Brain microvascular endothelial cell (primary cell): ENCODE measurements at regions not wholly inside any gene's neighbourhood (a gene's known extent, or its start where the extent isn't known, plus 50 kb on each side); places are given as distances from the start of the nearest gene placed in this dataset.

Source experiments
- DNase-seq: peaks from one replicate; pipeline ENCODE4 v3.0.0-alpha.2; 2020
- H3K27ac ChIP-seq: fragments of 250-450 bp; sonication (Bioruptor Pico); 2 replicates; pipeline ENCODE4 v1.5.1; 2020; ENCODE audit warnings: mild to moderate bottlenecking, moderate library complexity
- H3K27me3 ChIP-seq: fragments of 250-450 bp; sonication (Bioruptor Pico); replicated peaks from 2 replicates; pipeline ENCODE4 v1.5.1; 2020; ENCODE audit warnings: mild to moderate bottlenecking
- H3K36me3 ChIP-seq: fragments of 250-450 bp; sonication (Bioruptor Pico); replicated peaks from 2 replicates; pipeline ENCODE4 v1.5.1; 2020; ENCODE audit warnings: mild to moderate bottlenecking
- H3K4me3 ChIP-seq: 2 replicates; pipeline ENCODE4 v1.5.1; 2011; ENCODE audit warnings: low read depth, mild to moderate bottlenecking, control low read depth, low read length, moderate library complexity
- CTCF ChIP-seq: IDR thresholded peaks from 2 replicates; pipeline ENCODE4 v1.5.1; 2011; ENCODE audit warnings: low read depth, mild to moderate bottlenecking, moderate library complexity, low read length, control low read depth, inconsistent platforms; ENCODE audit errors: missing control alignments
- in situ Hi-C: cut with HindIII; loops from 2 replicates; pipeline ENCODE4 v1.10.0; 2017; ENCODE audit warnings: low sequenced_read_pairs, low pct_ligation_motif_present

GRCh38 chr1:182274618-182275017 is 117.0 kb downstream of the GLUL start:
- no peak for TF ChIP-seq CTCF
- in situ Hi-C loops = no loop called here
- no peak overlapping the region for H3K4me3 ChIP-seq
- H3K27ac ChIP-seq = no peak overlapping the region
- H3K36me3 ChIP-seq = no peaks in the 10 kb centered on the region
- no peak for DNase-seq
- H3K27me3 ChIP-seq = no peaks in the 10 kb centered on the region

- no peak for TF ChIP-seq CTCF
- no peak for DNase-seq
- H3K36me3 ChIP-seq = no peaks in the 10 kb centered on the region
- no peak overlapping the region for H3K27ac ChIP-seq
- in situ Hi-C loops = no loop called here
- no peaks in the 10 kb centered on the region for H3K27me3 ChIP-seq
- no peak overlapping the region for H3K4me3 ChIP-seq
Observed at GRCh38 chr1:182270731-182271130, 120.9 kb downstream of the GLUL start.

GRCh38 chr1:182269097-182269496 is 122.5 kb downstream of the GLUL start:
- H3K27me3 ChIP-seq = no peaks in the 10 kb centered on the region
- no peaks in the 10 kb centered on the region for H3K36me3 ChIP-seq
- DNase-seq = no peak
- H3K4me3 ChIP-seq = no peak overlapping the region
- in situ Hi-C loops = no loop called here
- TF ChIP-seq CTCF = peak; percentile 20
- H3K27ac ChIP-seq = no peak overlapping the region

GRCh38 chr1:182268669-182269068 is 122.9 kb downstream of the GLUL start:
- H3K36me3 ChIP-seq = no peaks in the 10 kb centered on the region
- no peak for TF ChIP-seq CTCF
- DNase-seq = no peak
- H3K4me3 ChIP-seq = no peak overlapping the region
- in situ Hi-C loops = no loop called here
- H3K27me3 ChIP-seq = no peaks in the 10 kb centered on the region
- no peak overlapping the region for H3K27ac ChIP-seq

- Histone ChIP-seq H3K4me3 (no peak overlapping the region), H3K27me3 (no peaks in the 10 kb centered on the region), H3K36me3 (no peaks in the 10 kb centered on the region), H3K27ac (no peak overlapping the region)
- in situ Hi-C loops = no loop called here
- TF ChIP-seq CTCF = no peak
- no peak for DNase-seq
Observed at GRCh38 chr1:182264185-182264584, 127.4 kb downstream of the GLUL start.

- DNase-seq = no peak
- no peak for TF ChIP-seq CTCF
- Histone ChIP-seq H3K4me3 (no peak overlapping the region), H3K27me3 (no peaks in the 10 kb centered on the region), H3K36me3 (no peaks in the 10 kb centered on the region), H3K27ac (no peak overlapping the region)
- in situ Hi-C loops = no loop called here
Observed at GRCh38 chr1:182263706-182264105, 127.9 kb downstream of the GLUL start.
